DND-41 (cell line): ENCODE measurements at regions not wholly inside any gene's neighbourhood (a gene's known extent, or its start where the extent isn't known, plus 50 kb on each side); places are given as distances from the start of the nearest gene placed in this dataset.

Source experiments
- ATAC-seq: fragments of 200-7000 bp; cut with Tn5 transposase; 3 replicates; pipeline ENCODE4 v1.9.1; 2021; ENCODE audit warnings: low read depth; ENCODE audit not compliant: insufficient read depth
- DNase-seq: peaks from one replicate; pipeline ENCODE4 v3.0.0-alpha.2; 2020
- H2AFZ ChIP-seq: 2 replicates; pipeline ENCODE4 v1.6.0; 2012; ENCODE audit warnings: low read depth, low read length
- H3K27ac ChIP-seq: 2 replicates; pipeline ENCODE4 v1.5.1; 2012; ENCODE audit warnings: low read length, inconsistent platforms
- H3K27me3 ChIP-seq: fragments of 200-600 bp; sonication (generic); 2 replicates; pipeline ENCODE4 v1.6.0; 2012; ENCODE audit warnings: low read length, mild to moderate bottlenecking, inconsistent platforms; ENCODE audit not compliant: insufficient read depth, poor library complexity
- H3K36me3 ChIP-seq: 2 replicates; pipeline ENCODE4 v1.5.1; 2012; ENCODE audit warnings: low read length, inconsistent platforms; ENCODE audit not compliant: insufficient read depth
- H3K4me1 ChIP-seq: 2 replicates; pipeline ENCODE4 v1.5.1; 2012; ENCODE audit warnings: mild to moderate bottlenecking, low read length; ENCODE audit not compliant: insufficient read depth
- H3K4me2 ChIP-seq: 2 replicates; pipeline ENCODE4 v1.6.0; 2012; ENCODE audit warnings: mild to moderate bottlenecking, moderate library complexity, low read length, inconsistent platforms; ENCODE audit not compliant: insufficient read depth
- H3K4me3 ChIP-seq, 2 experiments: fragments of 200-600 bp in 1 of 2; shearing (Covaris generic) in 1 of 2; 2 replicates each; pipeline ENCODE4 v1.5.1; 2012 to 2016; ENCODE audit warnings: inconsistent platforms in 2 of 2, low read length in 2 of 2, mild to moderate bottlenecking in 2 of 2, low read depth in 1 of 2, moderate library complexity in 1 of 2
- H3K79me2 ChIP-seq: 2 replicates; pipeline ENCODE4 v1.6.0; 2012; ENCODE audit warnings: low read length, inconsistent platforms; ENCODE audit not compliant: insufficient read depth
- H3K9ac ChIP-seq: 2 replicates; pipeline ENCODE4 v1.6.0; 2012; ENCODE audit warnings: low read depth, mild to moderate bottlenecking, inconsistent platforms, low read length, moderate library complexity
- H3K9me3 ChIP-seq: 2 replicates; pipeline ENCODE4 v1.5.1; 2012; ENCODE audit warnings: low read length, moderate library complexity, mild to moderate bottlenecking, inconsistent platforms; ENCODE audit not compliant: insufficient read depth, severe bottlenecking
- H4K20me1 ChIP-seq: 2 replicates; pipeline ENCODE4 v1.6.0; 2012; ENCODE audit warnings: low read length; ENCODE audit not compliant: insufficient read depth
- CTCF ChIP-seq: IDR thresholded peaks from 2 replicates; pipeline ENCODE4 v1.5.1; 2012; ENCODE audit warnings: borderline replicate concordance, low read length, moderate library complexity, mild to moderate bottlenecking; ENCODE audit not compliant: poor library complexity, severe bottlenecking; ENCODE audit errors: extremely low read depth
- EZH2 ChIP-seq: IDR thresholded peaks from 3 replicates; pipeline ENCODE4 v1.6.1; 2012; ENCODE audit warnings: borderline replicate concordance, low read depth, mild to moderate bottlenecking, moderate library complexity, low read length, inconsistent platforms; ENCODE audit not compliant: severe bottlenecking

GRCh38 chr20:39897781-39898466, 791.1 kb downstream of the MAFB start:
- Histone ChIP-seq H3K27me3 (no peaks in the 10 kb centered on the region), H3K36me3 (no peaks in the 10 kb centered on the region), H3K4me2 (no peak overlapping the region), H3K27ac (no peak overlapping the region), H2AFZ (no peak overlapping the region), H3K9me3 (no peaks in the 10 kb centered on the region), H3K4me3 (no peak overlapping the region), H3K4me1 (no peaks in the 10 kb centered on the region), H4K20me1 (no peaks in the 10 kb centered on the region), H3K9ac (no peak overlapping the region), H3K79me2 (no peaks in the 10 kb centered on the region)
- ATAC-seq (no peak), DNase-seq (no peak)
- no peak for TF ChIP-seq EZH2
- TF ChIP-seq CTCF = no peak

GRCh38 chr20:39897058-39897457, 792.0 kb downstream of the MAFB start:
- no peaks in the 10 kb centered on the region for H3K4me1 ChIP-seq
- H3K27me3 ChIP-seq = no peaks in the 10 kb centered on the region
- H3K9ac ChIP-seq = no peak overlapping the region
- no peak overlapping the region for H2AFZ ChIP-seq
- ATAC-seq = no peak
- H3K79me2 ChIP-seq = no peaks in the 10 kb centered on the region
- no peaks in the 10 kb centered on the region for H3K9me3 ChIP-seq
- H3K36me3 ChIP-seq = no peaks in the 10 kb centered on the region
- H3K27ac ChIP-seq = no peak overlapping the region
- TF ChIP-seq EZH2 (no peak), CTCF (no peak)
- DNase-seq = no peak
- no peaks in the 10 kb centered on the region for H4K20me1 ChIP-seq
- H3K4me3 ChIP-seq = no peak overlapping the region
- no peak overlapping the region for H3K4me2 ChIP-seq

GRCh38 chr20:39894067-39894466, 795.0 kb downstream of the MAFB start:
- Histone ChIP-seq H3K27me3 (no peaks in the 10 kb centered on the region), H4K20me1 (no peaks in the 10 kb centered on the region), H3K9ac (no peak overlapping the region), H3K9me3 (no peaks in the 10 kb centered on the region), H3K4me3 (no peak overlapping the region), H2AFZ (no peak overlapping the region), H3K27ac (no peak overlapping the region), H3K4me1 (no peaks in the 10 kb centered on the region), H3K36me3 (no peaks in the 10 kb centered on the region), H3K4me2 (no peak overlapping the region), H3K79me2 (no peaks in the 10 kb centered on the region)
- TF ChIP-seq EZH2 (no peak), CTCF (no peak)
- no peak for DNase-seq
- ATAC-seq = no peak
